GM21737 (cell line): ENCODE measurements at regions not wholly inside any gene's neighbourhood (a gene's known extent, or its start where the extent isn't known, plus 50 kb on each side); places are given as distances from the start of the nearest gene placed in this dataset.

Source experiments
- ATAC-seq: cut with Tn5 transposase; IDR thresholded peaks from one replicate; pipeline ENCODE4 v1.9.1; 2021; ENCODE audit warnings: mild to moderate bottlenecking, moderate library complexity; ENCODE audit not compliant: unreplicated experiment

GRCh38 chr6:28696167-28696566, 170.5 kb downstream of the GPX5 start:
- no peak for ATAC-seq

DNA sequence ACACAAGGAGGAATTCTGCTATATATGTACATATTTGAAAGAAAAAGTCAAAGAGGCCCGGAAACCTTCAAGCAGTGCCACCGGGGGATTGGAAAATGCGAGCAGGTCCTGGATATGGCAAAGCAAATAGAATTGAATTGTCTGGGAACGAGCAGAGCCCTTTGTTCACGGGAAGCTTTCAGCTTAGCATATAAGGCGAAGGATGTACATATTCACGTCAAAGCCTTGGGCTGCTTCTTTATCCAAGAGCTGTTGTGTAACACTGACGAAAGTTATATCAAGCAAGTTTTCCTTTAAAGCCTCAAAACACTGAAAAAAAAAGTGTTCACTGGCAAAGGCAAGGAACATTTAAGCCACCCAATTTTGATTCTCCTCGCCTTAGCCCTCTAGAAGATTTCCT, 171.0 kb downstream of the GPX5 start:
- no peak for ATAC-seq

DNA sequence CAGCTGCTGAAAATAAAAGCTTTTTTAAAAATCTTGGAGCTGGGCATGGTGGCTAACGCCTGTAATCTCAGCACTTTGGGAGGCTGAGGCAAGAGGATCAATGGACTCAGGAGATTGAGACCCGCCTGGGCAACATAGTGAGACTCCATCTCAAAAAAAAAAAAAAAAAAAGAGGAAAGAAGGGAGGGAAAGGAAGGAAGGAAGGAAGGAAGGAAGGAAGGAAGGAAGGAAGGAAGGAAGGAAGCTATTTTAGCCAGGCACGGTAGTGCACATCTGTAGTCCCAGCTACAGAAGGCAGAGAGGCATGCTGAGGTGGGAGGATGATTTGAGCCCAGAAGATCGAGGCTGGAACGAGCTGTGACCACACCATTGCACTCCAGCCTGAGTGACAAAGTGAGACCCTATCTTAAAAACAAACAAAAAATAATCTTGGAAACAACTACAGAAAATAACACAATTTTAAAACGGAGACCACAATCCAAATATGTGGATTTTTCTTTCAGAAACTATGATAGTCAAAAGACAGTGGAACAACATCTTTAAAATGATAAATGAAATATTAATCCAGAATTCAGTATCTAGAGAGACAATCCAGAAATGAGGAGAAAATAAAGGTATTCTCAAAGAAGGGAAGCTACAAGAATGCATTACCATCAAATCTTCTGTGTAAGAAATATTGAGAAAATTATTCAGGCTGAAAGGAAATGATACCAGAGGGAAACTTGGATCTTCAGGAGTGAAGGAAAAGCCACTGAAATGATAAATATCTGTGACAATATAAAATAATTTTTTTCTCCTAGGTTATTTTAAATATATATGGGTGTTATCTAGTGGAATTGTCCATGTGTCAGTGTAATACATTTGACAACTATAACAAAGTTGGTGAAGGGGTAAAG, 182.0 kb downstream of the GPX5 start:
- no peak for ATAC-seq

DNA sequence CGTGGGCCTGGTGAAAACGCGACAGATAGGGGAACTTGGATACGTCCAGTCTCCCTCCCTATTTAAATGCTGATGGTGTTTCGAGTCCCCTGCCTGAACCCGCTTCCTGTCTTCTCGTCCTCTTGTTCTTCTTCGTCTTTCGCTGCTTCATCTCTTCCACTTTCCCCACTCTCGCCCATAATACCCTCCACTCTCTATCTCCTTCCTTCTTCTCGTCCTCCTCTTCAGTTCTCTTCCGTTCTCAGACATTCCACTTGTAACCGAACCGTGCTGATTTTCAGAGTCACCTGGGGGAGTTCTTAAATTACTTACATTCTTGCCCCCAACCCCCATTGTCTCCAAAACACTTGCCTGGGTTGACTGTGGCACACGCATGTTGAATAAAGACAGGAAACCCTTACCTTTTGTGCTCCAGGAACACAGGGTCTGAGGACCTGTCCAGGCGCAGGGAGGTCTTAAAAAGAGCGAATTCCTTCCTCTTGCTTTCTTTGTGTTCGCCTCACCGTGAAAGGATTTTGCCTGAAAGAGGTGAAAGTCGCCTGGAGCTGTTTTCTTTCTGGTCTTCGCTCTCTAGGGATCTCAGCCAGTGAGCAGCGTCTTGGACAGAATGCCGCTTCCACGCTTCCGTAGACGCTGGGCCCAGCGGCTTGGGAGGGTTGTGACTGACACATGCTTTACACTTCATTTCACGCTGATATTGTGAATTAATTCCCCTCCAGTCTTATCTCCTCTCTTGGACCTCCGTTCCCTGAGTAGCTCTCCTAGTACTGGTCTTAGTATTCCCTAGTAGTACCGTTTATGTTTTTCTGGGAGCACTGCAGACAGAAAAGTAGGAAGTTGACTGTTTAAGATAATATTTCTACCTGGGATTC, 184.0 kb downstream of the GPX5 start:
- no peak for ATAC-seq

DNA sequence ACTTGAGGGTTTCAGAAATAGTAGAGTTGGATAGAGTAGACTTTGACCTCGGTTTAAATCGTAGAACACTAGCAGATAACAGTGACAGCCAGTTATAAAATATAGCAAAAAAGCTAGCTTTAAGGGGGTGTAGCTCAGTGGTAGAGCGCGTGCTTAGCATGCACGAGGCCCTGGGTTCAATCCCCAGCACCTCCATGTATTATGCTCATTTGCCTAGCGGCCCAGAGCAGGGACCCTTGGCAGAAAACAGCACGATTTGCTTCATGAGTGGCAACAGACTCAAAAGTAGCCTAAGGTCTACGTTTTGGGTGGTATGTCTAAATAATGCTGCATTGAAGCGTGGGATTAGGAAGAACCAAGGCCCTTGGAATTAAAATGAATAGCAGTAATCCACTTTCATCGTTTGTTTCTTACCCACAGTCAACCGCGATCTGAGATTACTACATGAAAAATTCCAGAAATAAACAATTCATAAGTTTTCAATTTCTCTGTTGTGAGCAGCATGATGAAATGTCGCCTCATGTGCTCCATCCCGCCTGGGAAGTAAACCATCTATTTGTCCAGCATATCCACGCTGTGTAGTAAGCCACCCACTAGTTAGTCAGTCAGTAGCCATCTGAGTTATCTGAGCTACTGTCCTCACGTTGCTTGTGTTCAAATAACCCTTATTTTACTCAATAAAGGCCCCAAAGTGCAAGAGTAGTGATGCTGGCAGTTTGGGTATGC, 184.9 kb downstream of the GPX5 start:
- no peak for ATAC-seq

GRCh38 chr6:28711325-28711724, 185.6 kb downstream of the GPX5 start:
- no peak for ATAC-seq

- ATAC-seq, result no peak
Observed at GRCh38 chr6:28711788-28712341, 186.2 kb downstream of the GPX5 start.

- no peak for ATAC-seq
Observed at GRCh38 chr6:28712982-28713381, 187.3 kb downstream of the GPX5 start.

- no peak for ATAC-seq
Observed at GRCh38 chr6:28719275-28719940, 193.7 kb downstream of the GPX5 start.

- ATAC-seq, result no peak
Observed at GRCh38 chr6:28720357-28721231, 194.9 kb downstream of the GPX5 start.

DNA sequence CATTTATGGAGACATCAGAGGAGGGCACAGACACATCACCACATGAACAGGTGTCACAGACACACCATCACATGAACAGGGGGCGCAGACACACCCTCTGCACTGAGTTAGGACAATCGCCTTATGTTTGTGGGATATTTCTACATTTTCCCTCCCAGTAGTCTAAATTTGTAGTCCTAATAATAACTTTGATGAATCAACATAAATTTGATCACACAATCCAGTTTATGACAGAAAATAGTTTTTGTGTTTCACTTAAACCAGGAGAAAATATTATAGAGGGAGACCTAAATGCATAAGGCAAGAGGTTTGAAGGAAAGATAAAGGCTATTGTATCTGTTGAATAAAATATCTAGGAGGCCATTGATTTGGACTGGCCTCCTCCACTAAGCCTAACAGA, 195.7 kb downstream of the GPX5 start:
- no peak for ATAC-seq

DNA sequence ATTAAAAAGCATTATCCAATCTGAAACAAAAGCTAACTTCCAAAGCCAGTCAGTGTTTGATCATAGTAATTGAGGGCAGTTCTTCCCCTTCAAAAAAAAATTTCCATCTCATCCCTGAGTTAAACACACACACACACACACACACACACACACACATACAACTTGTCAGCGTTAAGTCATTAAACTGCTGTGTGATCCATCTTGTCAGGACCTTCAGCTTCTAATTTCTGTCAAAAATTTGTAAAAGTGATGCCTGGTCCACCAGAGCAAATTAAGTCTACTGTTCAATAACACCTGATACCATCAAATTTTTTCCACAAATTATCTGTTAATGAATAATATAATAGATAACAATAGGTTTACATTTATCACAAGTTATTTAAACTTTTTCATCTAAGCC, 198.7 kb downstream of the GPX5 start:
- ATAC-seq, result no peak

GRCh38 chr6:28725274-28725809, 198.4 kb downstream of the TRIM27 start:
- no peak for ATAC-seq

DNA sequence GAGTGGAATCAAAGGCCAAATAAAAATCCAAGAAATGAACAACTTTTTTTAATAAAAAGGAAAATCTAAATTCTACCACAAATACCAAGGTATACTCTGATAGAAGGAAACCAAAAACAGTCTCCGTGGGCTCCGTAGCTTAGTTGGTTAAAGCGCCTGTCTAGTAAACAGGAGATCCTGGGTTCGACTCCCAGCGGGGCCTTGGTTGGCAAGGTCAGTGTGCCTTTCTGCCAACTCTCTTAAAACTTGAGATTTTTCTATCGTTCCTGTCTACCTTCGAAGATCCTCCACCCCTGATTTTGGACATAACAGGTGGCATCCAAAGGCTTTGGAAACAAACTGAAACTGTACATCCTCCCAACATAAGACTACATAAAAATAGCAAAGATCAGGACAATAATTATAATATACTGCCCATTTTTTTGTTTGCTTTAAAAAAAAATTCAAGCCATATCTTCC, 197.9 kb downstream of the TRIM27 start:
- no peak for ATAC-seq

DNA sequence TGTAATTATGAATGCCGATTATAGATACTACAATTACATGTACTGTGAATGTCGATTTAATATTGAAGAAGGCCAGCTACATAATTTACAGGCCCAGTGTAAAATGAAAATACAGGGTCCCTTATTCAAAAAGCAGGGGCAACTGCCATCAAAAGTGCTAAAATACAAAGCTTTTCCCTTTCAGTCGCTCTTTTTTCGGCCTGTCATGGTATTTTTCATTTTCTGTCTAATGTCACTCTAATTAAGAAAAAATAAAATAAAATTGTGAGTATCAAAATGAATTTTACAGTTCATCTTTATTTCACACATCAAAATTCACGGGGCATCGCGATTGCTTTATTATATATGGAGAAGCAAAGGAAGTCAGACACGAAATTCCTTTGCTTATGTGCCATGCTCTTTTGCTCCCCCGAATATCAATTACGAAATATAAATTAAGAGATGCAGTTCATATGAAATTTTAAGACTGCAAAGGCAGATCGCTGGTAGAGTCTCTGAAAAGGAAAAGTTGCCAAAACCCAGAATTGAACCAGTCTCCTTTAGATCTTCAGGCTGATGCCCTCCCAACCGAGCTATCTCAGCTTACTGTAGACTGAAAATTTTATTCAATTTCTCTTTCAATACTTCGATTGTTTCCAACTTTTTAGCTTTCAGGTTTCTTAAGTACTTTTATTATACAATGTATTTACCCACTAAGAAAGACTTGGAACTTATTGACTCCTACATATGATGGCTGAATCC, 197.0 kb downstream of the TRIM27 start:
- ATAC-seq, result no peak

DNA sequence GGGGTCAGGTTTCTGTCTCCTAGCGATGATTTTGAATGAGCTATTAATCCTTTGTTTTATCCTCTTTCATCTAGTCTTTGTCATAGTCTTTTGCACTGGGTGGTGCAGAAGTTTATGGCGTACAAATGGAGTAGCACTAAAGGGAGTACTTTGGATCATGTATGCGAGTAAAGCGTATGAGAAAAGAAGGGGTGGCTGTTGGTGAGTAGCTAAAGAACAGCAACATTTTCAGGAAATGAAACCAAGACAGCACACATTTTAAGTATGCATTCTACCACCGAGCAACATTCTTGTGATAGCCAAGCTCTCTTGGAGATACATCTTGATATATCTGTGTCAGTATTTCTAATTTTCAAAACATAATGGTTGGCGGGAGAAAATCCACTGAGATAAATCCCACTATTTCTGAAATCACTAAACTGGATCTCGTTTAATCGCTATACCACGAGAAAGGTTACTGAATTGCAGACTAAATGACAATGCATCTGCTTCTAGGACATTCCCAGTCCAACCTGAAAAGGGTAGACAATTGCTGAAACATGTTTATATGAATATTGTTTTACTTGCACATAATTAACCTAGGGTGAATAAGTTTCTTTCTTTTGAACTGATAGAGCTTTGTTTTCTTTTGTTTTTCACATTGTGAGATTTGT, 196.1 kb downstream of the TRIM27 start:
- ATAC-seq, result no peak

- ATAC-seq, result no peak
Observed at GRCh38 chr6:28729501-28730402, 194.0 kb downstream of the TRIM27 start.
